B cell (primary cell): ENCODE measurements at regions not wholly inside any gene's neighbourhood (a gene's known extent, or its start where the extent isn't known, plus 50 kb on each side); places are given as distances from the start of the nearest gene placed in this dataset.
A peak's percentile ranks its signal among the peaks of the same experiment; 100 is the strongest.

Experiments used
- ATAC-seq: fragments of 200-7000 bp; cut with Tn5 transposase; one replicate; pipeline ENCODE4 v1.10.0; 2021; ENCODE audit warnings: low read depth, mild to moderate bottlenecking, moderate number of reproducible peaks, moderate library complexity
- CTCF ChIA-PET: fragments of 350-600 bp; sonication (Branson Sonifier 250); formaldehyde crosslinking; loops from one replicate; lab custom pipeline; 2021; ENCODE audit warnings: antibody characterized with exemption, inconsistent platforms; lab: Charles Lee
- POLR2A ChIA-PET: fragments of 350-600 bp; sonication (Branson Sonifier 250); formaldehyde crosslinking; loops from one replicate; lab custom pipeline; 2021; ENCODE audit warnings: antibody characterized with exemption; lab: Charles Lee
- DNase-seq: peaks from one replicate; pipeline ENCODE4 v3.0.0; 2013
- H2AFZ ChIP-seq: 2 replicates; pipeline ENCODE4 v1.6.1; 2012; ENCODE audit warnings: mild to moderate bottlenecking, low read depth, low read length; ENCODE audit not compliant: insufficient read depth, poor library complexity, severe bottlenecking
- H3K27ac ChIP-seq, 2 donors: 1 replicate in 1 of 2; 2 replicates in 1 of 2; pipeline ENCODE4 v1.5.1; 2012 to 2013; ENCODE audit warnings: low read length in 2 of 2, mild to moderate bottlenecking in 2 of 2, moderate library complexity in 1 of 2
- H3K27me3 ChIP-seq, 4 experiments: fragments of 200-600 bp in 1 of 4; sonication (generic) in 1 of 4; replicated peaks in 1 of 4; 1 replicate in 2 of 4; 2 replicates in 2 of 4; pipeline versions ENCODE4 v1.6.1 to v1.7.0; 2013 to 2016; ENCODE audit warnings: low read length in 3 of 4, mild to moderate bottlenecking in 2 of 4, mixed read lengths in 1 of 4, moderate library complexity in 1 of 4; ENCODE audit not compliant: insufficient read depth in 4 of 4, control insufficient read depth in 3 of 4; ENCODE audit errors: control extremely low read depth in 1 of 4
- H3K36me3 ChIP-seq, 2 experiments: replicated peaks in 1 of 2; 1 replicate in 1 of 2; 2 replicates in 1 of 2; pipeline versions ENCODE4 v1.6.1 to v1.7.1; 2013; ENCODE audit warnings: low read length in 1 of 2; ENCODE audit not compliant: insufficient read depth in 2 of 2, control insufficient read depth in 1 of 2; ENCODE audit errors: control extremely low read depth in 1 of 2, extremely low read depth in 1 of 2
- H3K4me1 ChIP-seq, 2 donors: fragments of 200-600 bp in 1 of 2; sonication (generic) in 1 of 2; 1 replicate in 1 of 2; 2 replicates in 1 of 2; pipeline versions ENCODE4 v1.5.1 to v1.6.1; 2013 to 2017; ENCODE audit warnings: low read length in 2 of 2; ENCODE audit not compliant: control insufficient read depth in 2 of 2, insufficient read depth in 2 of 2
- H3K4me2 ChIP-seq: replicated peaks from 2 replicates; pipeline ENCODE3; 2012; ENCODE audit warnings: mild to moderate bottlenecking, low read depth, low read length; ENCODE audit not compliant: poor library complexity, severe bottlenecking
- H3K4me3 ChIP-seq, 5 experiments: fragments of 200-600 bp in 1 of 5; sonication (generic) in 1 of 5; 1 replicate in 3 of 5; 2 replicates in 2 of 5; pipeline versions ENCODE4 v1.5.1 to v1.7.0; 2011 to 2016; ENCODE audit warnings: low read length in 4 of 5, mild to moderate bottlenecking in 4 of 5, low read depth in 2 of 5, control low read depth in 1 of 5, moderate library complexity in 1 of 5; ENCODE audit not compliant: insufficient read depth in 1 of 5; ENCODE audit errors: control extremely low read depth in 1 of 5, extremely low read depth in 1 of 5
- H3K79me2 ChIP-seq: fragments of 200-600 bp; sonication (generic); one replicate; pipeline ENCODE4 v1.6.0; 2016; ENCODE audit warnings: low read length; ENCODE audit not compliant: control insufficient read depth, insufficient read depth
- H3K9ac ChIP-seq: fragments of 200-600 bp; sonication (generic); 2 replicates; pipeline ENCODE4 v1.6.1; 2017; ENCODE audit warnings: mild to moderate bottlenecking, low read length, moderate library complexity
- H3K9me3 ChIP-seq, 3 donors: one replicate each; pipeline versions ENCODE4 v1.6.1 to v1.7.1; 2013; ENCODE audit warnings: low read length in 2 of 3; ENCODE audit not compliant: control insufficient read depth in 2 of 3, insufficient read depth in 1 of 3; ENCODE audit errors: control extremely low read depth in 1 of 3
- H4K20me1 ChIP-seq: 2 replicates; pipeline ENCODE4 v1.6.0; 2012; ENCODE audit warnings: mild to moderate bottlenecking, low read length; ENCODE audit not compliant: insufficient read depth, control insufficient read depth, poor library complexity, severe bottlenecking
- H3K27ac Mint-ChIP-seq: one replicate; pipeline ENCODE4 v1.8.0; 2021; ENCODE audit warnings: mixed read lengths
- H3K27me3 Mint-ChIP-seq: one replicate; pipeline ENCODE4 v1.8.0; 2021; ENCODE audit warnings: mixed read lengths
- H3K4me1 Mint-ChIP-seq: one replicate; pipeline ENCODE4 v1.8.0; 2021; ENCODE audit warnings: mixed read lengths
- H3K4me3 Mint-ChIP-seq: one replicate; pipeline ENCODE4 v1.8.0; 2021; ENCODE audit warnings: mixed read lengths
- H3K9me3 Mint-ChIP-seq: one replicate; pipeline ENCODE4 v1.8.0; 2022; ENCODE audit warnings: mixed read lengths; ENCODE audit not compliant: insufficient read depth
- EZH2 ChIP-seq: IDR thresholded peaks from 2 replicates; pipeline ENCODE4 v1.6.1; 2012; ENCODE audit warnings: borderline replicate concordance, low read depth, mild to moderate bottlenecking, moderate library complexity, low read length; ENCODE audit not compliant: insufficient read depth, poor library complexity, severe bottlenecking
- WGBS: methylation state at CpG from one replicate; pipeline ENCODE4 v1.1.5; 2013; ENCODE audit warnings: missing lambda C conversion rate; ENCODE audit not compliant: insufficient coverage; 5-methylcytosine and 5-hydroxymethylcytosine counted together
- intact Hi-C: fragments of 100-400 bp; cut with micrococcal nuclease; formaldehyde crosslinking; loops from one replicate; pipeline ENCODE4 v1.10.0; 2022
- TF ChIP-seq, protein P1 (sequence below): fragments of 200-600 bp; IDR thresholded peaks from one replicate; pipeline ENCODE4 v1.8.0; 2022; ENCODE audit warnings: antibody characterized with exemption, mild to moderate bottlenecking

DNA sequence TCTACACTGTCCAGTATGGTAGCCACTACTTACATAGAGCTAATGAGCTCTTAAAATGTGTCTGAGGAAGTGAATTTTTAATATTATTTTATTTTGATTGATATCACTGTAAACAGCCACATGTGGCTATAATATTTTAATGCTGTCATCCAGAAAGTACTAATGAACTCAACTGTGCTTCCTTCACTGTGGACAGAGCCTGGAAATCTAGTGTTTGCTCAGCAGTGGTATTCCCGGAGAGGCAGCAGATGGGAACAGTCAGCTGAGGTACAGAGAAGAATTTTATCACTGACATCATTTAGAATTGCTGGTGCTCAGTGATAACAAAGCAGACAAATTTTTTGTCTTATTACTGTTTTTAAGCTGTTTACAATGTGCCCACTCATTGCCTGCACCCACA, 68.7 kb upstream of the ACP3 start:
- H3K27me3 Mint-ChIP-seq: peaks cover 29% of the 10 kb centered on the region
- Histone ChIP-seq H3K4me1 (no peaks in the 10 kb centered on the region), H3K9me3 (no peaks in the 10 kb centered on the region), H3K4me2 (no peak overlapping the region), H3K9ac (no peak overlapping the region), H3K4me3 (no peak overlapping the region), H3K27ac (no peak overlapping the region), H3K36me3 (no peaks in the 10 kb centered on the region), H2AFZ (no peak overlapping the region), H3K27me3 (no peaks in the 10 kb centered on the region), H3K79me2 (no peaks in the 10 kb centered on the region), H4K20me1 (no peaks in the 10 kb centered on the region)
- H3K4me3 Mint-ChIP-seq: no peak overlapping the region
- H3K27ac Mint-ChIP-seq: no peak overlapping the region
- POLR2A ChIA-PET: no interaction called here
- intact Hi-C loops: no loop called here
- 75% methylated on average over 1 of the region's 1 CpG for WGBS
- no peaks in the 10 kb centered on the region for H3K4me1 Mint-ChIP-seq
- ATAC-seq (no peak), DNase-seq (no peak)
- H3K9me3 Mint-ChIP-seq: no peaks in the 10 kb centered on the region
- CTCF ChIA-PET: interaction anchor here (1.5 kb wide), 1 partner anchor 95 kb away, joined by 5 read pairs; no protein-coding TSS in a partner anchor
- TF ChIP-seq, protein P1, sequence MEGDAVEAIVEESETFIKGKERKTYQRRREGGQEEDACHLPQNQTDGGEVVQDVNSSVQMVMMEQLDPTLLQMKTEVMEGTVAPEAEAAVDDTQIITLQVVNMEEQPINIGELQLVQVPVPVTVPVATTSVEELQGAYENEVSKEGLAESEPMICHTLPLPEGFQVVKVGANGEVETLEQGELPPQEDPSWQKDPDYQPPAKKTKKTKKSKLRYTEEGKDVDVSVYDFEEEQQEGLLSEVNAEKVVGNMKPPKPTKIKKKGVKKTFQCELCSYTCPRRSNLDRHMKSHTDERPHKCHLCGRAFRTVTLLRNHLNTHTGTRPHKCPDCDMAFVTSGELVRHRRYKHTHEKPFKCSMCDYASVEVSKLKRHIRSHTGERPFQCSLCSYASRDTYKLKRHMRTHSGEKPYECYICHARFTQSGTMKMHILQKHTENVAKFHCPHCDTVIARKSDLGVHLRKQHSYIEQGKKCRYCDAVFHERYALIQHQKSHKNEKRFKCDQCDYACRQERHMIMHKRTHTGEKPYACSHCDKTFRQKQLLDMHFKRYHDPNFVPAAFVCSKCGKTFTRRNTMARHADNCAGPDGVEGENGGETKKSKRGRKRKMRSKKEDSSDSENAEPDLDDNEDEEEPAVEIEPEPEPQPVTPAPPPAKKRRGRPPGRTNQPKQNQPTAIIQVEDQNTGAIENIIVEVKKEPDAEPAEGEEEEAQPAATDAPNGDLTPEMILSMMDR: no peak
- TF ChIP-seq EZH2: no peak

GRCh38 chr3:132253262-132253878, 63.8 kb upstream of the ACP3 start:
- ChIA-PET CTCF (no interaction called here), POLR2A (no interaction called here)
- TF ChIP-seq, protein P1: peak; percentile 66
- no peak for TF ChIP-seq EZH2
- H4K20me1 ChIP-seq: no peaks in the 10 kb centered on the region
- no peaks in the 10 kb centered on the region for H3K4me1 ChIP-seq
- DNase-seq (peak; percentile 36), ATAC-seq (no peak)
- H3K9me3 ChIP-seq: no peaks in the 10 kb centered on the region
- H3K27ac Mint-ChIP-seq: no peak overlapping the region
- H3K36me3 ChIP-seq: no peaks in the 10 kb centered on the region
- H2AFZ ChIP-seq: no peak overlapping the region
- H3K9me3 Mint-ChIP-seq: no peaks in the 10 kb centered on the region
- peaks cover 18% of the 10 kb centered on the region for H3K27me3 Mint-ChIP-seq
- H3K4me1 Mint-ChIP-seq: no peaks in the 10 kb centered on the region
- no peak overlapping the region for H3K4me3 Mint-ChIP-seq
- H3K79me2 ChIP-seq: no peaks in the 10 kb centered on the region
- H3K4me2 ChIP-seq: no peak overlapping the region
- no peak overlapping the region for H3K9ac ChIP-seq
- 0% methylated on average over 1 of the region's 4 CpGs for WGBS
- H3K27me3 ChIP-seq: no peaks in the 10 kb centered on the region
- no peak overlapping the region for H3K27ac ChIP-seq
- intact Hi-C loops: loop anchor here (2.0 kb wide), 1 partner anchor 145 kb away; no protein-coding TSS in a partner anchor
- H3K4me3 ChIP-seq: no peak overlapping the region
